Breast epithelium (tissue), 3 donors: ENCODE measurements at regions not wholly inside any gene's neighbourhood (a gene's known extent, or its start where the extent isn't known, plus 50 kb on each side); places are given as distances from the start of the nearest gene placed in this dataset.

Experiments used
- CTCF ChIP-seq, 3 donors: fragments of 450-650 bp; IDR thresholded peaks; one replicate each; pipeline ENCODE4 v1.5.1; 2016 to 2017; ENCODE audit warnings: antibody characterized with exemption in 3 of 3, mild to moderate bottlenecking in 3 of 3, moderate library complexity in 3 of 3
- POLR2AphosphoS5 ChIP-seq, 3 donors: sonication (generic); formaldehyde crosslinking; IDR thresholded peaks; one replicate each; pipeline ENCODE4 v1.6.1; 2017; ENCODE audit warnings: antibody characterized with exemption in 3 of 3

GRCh38 chr21:19853061-19853460 is 1145.1 kb upstream of the NCAM2 start:
- TF ChIP-seq CTCF (IDR thresholded peaks at IDR 0.05): no peak
- TF ChIP-seq POLR2AphosphoS5 (IDR thresholded peaks at IDR 0.05): no peak
